Tibial nerve (tissue), 4 donors: ENCODE measurements at regions not wholly inside any gene's neighbourhood (a gene's known extent, or its start where the extent isn't known, plus 50 kb on each side); places are given as distances from the start of the nearest gene placed in this dataset.

Experiments used
- DNase-seq, 2 donors: peaks; one replicate each; pipeline ENCODE4 v3.0.0-alpha.2; 2019; ENCODE audit warnings: low spot score in 2 of 2
- H3K27ac ChIP-seq, 4 donors: fragments of 200-600 bp; sonication (generic) in 3 of 4; one replicate each; pipeline ENCODE4 v1.5.1; 2017 to 2019; ENCODE audit warnings: mild to moderate bottlenecking in 1 of 4
- H3K27me3 ChIP-seq, 2 donors: fragments of 200-600 bp; sonication (generic) in 1 of 2; one replicate each; pipeline versions ENCODE4 v1.5.1 to v1.6.0; 2017 to 2019
- H3K36me3 ChIP-seq, 3 donors: fragments of 200-600 bp; sonication (generic); one replicate each; pipeline ENCODE4 v1.5.1; 2018 to 2019
- H3K4me1 ChIP-seq, 4 donors: fragments of 200-600 bp; sonication (generic) in 3 of 4; one replicate each; pipeline ENCODE4 v1.5.1; 2017 to 2019
- H3K4me3 ChIP-seq, 4 donors: fragments of 200-600 bp; sonication (generic) in 3 of 4; one replicate each; pipeline ENCODE4 v1.5.1; 2017 to 2019; ENCODE audit warnings: mild to moderate bottlenecking in 1 of 4, moderate library complexity in 1 of 4
- H3K9me3 ChIP-seq, 4 donors: fragments of 200-600 bp; sonication (generic) in 3 of 4; one replicate each; pipeline ENCODE4 v1.5.1; 2017 to 2019
- CTCF ChIP-seq, 5 experiments: fragments of 200-600 bp in 3 of 5; fragments of 450-650 bp in 2 of 5; sonication (generic) in 3 of 5; IDR thresholded peaks; one replicate each; pipeline ENCODE4 v1.5.1; 2016 to 2019; ENCODE audit warnings: antibody characterized with exemption in 5 of 5, mild to moderate bottlenecking in 3 of 5, moderate library complexity in 2 of 5
- EP300 ChIP-seq, 2 donors: sonication (generic); formaldehyde crosslinking; IDR thresholded peaks; one replicate each; pipeline ENCODE4 v1.6.1; 2017; ENCODE audit warnings: antibody characterized with exemption in 2 of 2, mild to moderate bottlenecking in 1 of 2
- POLR2A ChIP-seq, 2 donors: fragments of 450-650 bp; IDR thresholded peaks; one replicate each; pipeline ENCODE4 v1.6.1; 2017; ENCODE audit warnings: antibody characterized with exemption in 2 of 2, mild to moderate bottlenecking in 2 of 2, moderate library complexity in 2 of 2
- WGBS, 2 donors: methylation state at CpG; one replicate each; pipeline ENCODE4 v1.1.5; 2018; 5-methylcytosine and 5-hydroxymethylcytosine counted together

- H3K27ac ChIP-seq = no peak overlapping the region
- 81 to 90% methylated on average over 5 of the region's 5 CpGs for WGBS, 2 donors
- H3K4me3 ChIP-seq = no peak overlapping the region
- TF ChIP-seq CTCF (IDR thresholded peaks at IDR 0.05) (no peak), POLR2A (IDR thresholded peaks at IDR 0.05) (no peak), EP300 (IDR thresholded peaks at IDR 0.05) (no peak)
- no peaks in the 10 kb centered on the region for H3K4me1 ChIP-seq
- H3K36me3 ChIP-seq = no peaks in the 10 kb centered on the region
- DNase-seq = no peak
- no peaks in the 10 kb centered on the region for H3K9me3 ChIP-seq
- no peaks in the 10 kb centered on the region for H3K27me3 ChIP-seq
These were observed 105.0 kb upstream of the CCDC150 start for GRCh38 chr2:196534495-196534894.

GRCh38 chr2:196535061-196535460 lies 104.5 kb upstream of the CCDC150 start:
- Histone ChIP-seq H3K4me3 (no peak overlapping the region), H3K4me1 (no peaks in the 10 kb centered on the region), H3K9me3 (no peaks in the 10 kb centered on the region), H3K27ac (no peak overlapping the region), H3K27me3 (no peaks in the 10 kb centered on the region), H3K36me3 (no peaks in the 10 kb centered on the region)
- no peak for TF ChIP-seq CTCF (IDR thresholded peaks at IDR 0.05)
- no peak for TF ChIP-seq POLR2A (IDR thresholded peaks at IDR 0.05)
- TF ChIP-seq EP300 (IDR thresholded peaks at IDR 0.05) = no peak
- 87 to 89% methylated on average over 3 of the region's 3 CpGs for WGBS, 2 donors
- DNase-seq = no peak

- 7 to 13% methylated on average over 1 of the region's 1 CpG for WGBS, 2 donors
- Histone ChIP-seq H3K9me3 (no peaks in the 10 kb centered on the region), H3K36me3 (no peaks in the 10 kb centered on the region), H3K4me3 (no peak overlapping the region), H3K27ac (no peak overlapping the region), H3K27me3 (no peaks in the 10 kb centered on the region), H3K4me1 (no peaks in the 10 kb centered on the region)
- no peak for DNase-seq
- TF ChIP-seq EP300 (IDR thresholded peaks at IDR 0.05) = no peak
- peak in 2 of 5 experiments; percentile 5 to 11 for TF ChIP-seq CTCF (IDR thresholded peaks at IDR 0.05)
These were observed 103.8 kb upstream of the CCDC150 start for GRCh38 chr2:196535742-196536141.

GRCh38 chr2:196537311-196537710 lies 102.2 kb upstream of the CCDC150 start:
- TF ChIP-seq EP300 (IDR thresholded peaks at IDR 0.05) = no peak
- TF ChIP-seq CTCF (IDR thresholded peaks at IDR 0.05) = no peak
- no peak for TF ChIP-seq POLR2A (IDR thresholded peaks at IDR 0.05)
- Histone ChIP-seq H3K9me3 (no peaks in the 10 kb centered on the region), H3K4me3 (no peak overlapping the region), H3K4me1 (no peaks in the 10 kb centered on the region), H3K27ac (no peak overlapping the region), H3K27me3 (no peaks in the 10 kb centered on the region), H3K36me3 (no peaks in the 10 kb centered on the region)
- 88% methylated on average over 8 of the region's 8 CpGs for WGBS, 2 donors
- no peak for DNase-seq

- H3K27ac ChIP-seq = no peak overlapping the region
- H3K36me3 ChIP-seq = no peaks in the 10 kb centered on the region
- H3K9me3 ChIP-seq = no peaks in the 10 kb centered on the region
- TF ChIP-seq POLR2A (IDR thresholded peaks at IDR 0.05) (no peak), CTCF (IDR thresholded peaks at IDR 0.05) (no peak), EP300 (IDR thresholded peaks at IDR 0.05) (no peak)
- 78 to 81% methylated on average over 4 of the region's 4 CpGs for WGBS, 2 donors
- no peak for DNase-seq
- H3K4me3 ChIP-seq = no peak overlapping the region
- no peaks in the 10 kb centered on the region for H3K4me1 ChIP-seq
- no peaks in the 10 kb centered on the region for H3K27me3 ChIP-seq
These were observed 101.3 kb upstream of the CCDC150 start for GRCh38 chr2:196538189-196538588.
